A549 (cell line): ENCODE measurements at regions not wholly inside any gene's neighbourhood (a gene's known extent, or its start where the extent isn't known, plus 50 kb on each side); places are given as distances from the start of the nearest gene placed in this dataset.

Source experiments
- ATAC-seq, 2 experiments: fragments of 200-7000 bp in 1 of 2; fragments of >200 bp in 1 of 2; cut with Nextera tagmentation in 1 of 2; cut with Tn5 transposase in 1 of 2; 3 replicates each; pipeline versions ENCODE4 v1.8.0 to v1.9.1; 2018 to 2020; ENCODE audit warnings: mild to moderate bottlenecking in 1 of 2, moderate library complexity in 1 of 2
- CTCF ChIA-PET: fragments of 300-600 bp; sonication (Branson Sonifier 250); formaldehyde crosslinking; extraction: SDS; loops from one replicate; lab custom pipeline; 2021; ENCODE audit warnings: antibody characterized with exemption, inconsistent platforms; lab: Yijun Ruan, JAX
- POLR2A ChIA-PET: fragments of 350-600 bp; formaldehyde crosslinking; extraction: SDS; loops from one replicate; lab custom pipeline; 2021; ENCODE audit warnings: antibody characterized with exemption, inconsistent platforms; lab: Yijun Ruan, JAX
- DNase-seq, 2 experiments: peaks; one replicate each; pipeline versions ENCODE4 v3.0.0 to v3.0.0-alpha.2; 2011 to 2016; ENCODE audit warnings: low read depth in 1 of 2, low spot score in 1 of 2
- FAIRE-seq: peaks from 2 replicates; lab custom pipeline; 2011; peaks lifted over from hg19 to GRCh38; lab: Jason Lieb, UNC
- H3K27ac ChIP-seq, 2 experiments: fragments of >200 bp; sonication (Bioruptor Twin); formaldehyde crosslinking; 3 replicates each; pipeline ENCODE4 v1.5.1; 2016 to 2017
- H3K4me1 ChIP-seq: fragments of >200 bp; sonication (Bioruptor Twin); formaldehyde crosslinking; 3 replicates; pipeline ENCODE4 v1.6.1; 2016
- H3K4me2 ChIP-seq: fragments of >200 bp; sonication (Bioruptor Twin); formaldehyde crosslinking; 3 replicates; pipeline ENCODE4 v1.6.1; 2016
- H3K4me3 ChIP-seq: fragments of >200 bp; sonication (Bioruptor Twin); formaldehyde crosslinking; 3 replicates; pipeline ENCODE4 v1.5.1; 2016
- H3K9me3 ChIP-seq: fragments of >200 bp; sonication (Bioruptor Twin); formaldehyde crosslinking; 3 replicates; pipeline ENCODE4 v1.6.1; 2016
- BHLHE40 ChIP-seq: IDR thresholded peaks from 2 replicates; pipeline ENCODE4 v1.6.1; 2012; ENCODE audit warnings: low read depth, low read length, inconsistent platforms
- CBX2 ChIP-seq: fragments of 200-600 bp; sonication (generic); IDR thresholded peaks from 2 replicates; pipeline ENCODE4 v1.6.1; 2016; ENCODE audit warnings: low read depth, mild to moderate bottlenecking, borderline replicate concordance
- CEBPB ChIP-seq, 2 experiments: fragments of >200 bp in 1 of 2; sonication (Bioruptor Twin) in 1 of 2; formaldehyde crosslinking in 1 of 2; IDR thresholded peaks; 2 replicates each; pipeline ENCODE4 v1.6.1; 2012 to 2016
- CHD4 ChIP-seq: fragments of 200-600 bp; sonication (generic); IDR thresholded peaks from 2 replicates; pipeline ENCODE4 v1.6.1; 2016; ENCODE audit warnings: antibody characterized with exemption, mild to moderate bottlenecking, borderline replicate concordance
- EHMT2 ChIP-seq: fragments of 200-600 bp; sonication (generic); IDR thresholded peaks from 2 replicates; pipeline ENCODE4 v1.6.1; 2016; ENCODE audit warnings: antibody characterized with exemption, low read depth, mild to moderate bottlenecking, moderate library complexity
- ELK1 ChIP-seq: fragments of 150-350 bp; IDR thresholded peaks from 2 replicates; pipeline ENCODE4 v1.6.1; 2014; ENCODE audit warnings: low read depth, mild to moderate bottlenecking, low read length
- EP300 ChIP-seq, 2 experiments: fragments of >200 bp; sonication (Bioruptor Twin); formaldehyde crosslinking; IDR thresholded peaks; 2 replicates in 1 of 2; 3 replicates in 1 of 2; pipeline ENCODE4 v1.6.1; 2016 to 2017
- FOXS1 ChIP-seq: fragments of 250-450 bp; sonication (Bioruptor Pico); IDR thresholded peaks from 2 replicates; pipeline ENCODE4 v1.5.0; 2020; ENCODE audit warnings: mild to moderate bottlenecking, moderate library complexity
- HOXA7 ChIP-seq: fragments of 250-450 bp; sonication (Bioruptor Pico); IDR thresholded peaks from 2 replicates; pipeline ENCODE4 v1.5.0; 2020; ENCODE audit warnings: mild to moderate bottlenecking, moderate library complexity
- HOXB5 ChIP-seq: fragments of 250-450 bp; sonication (Bioruptor Pico); IDR thresholded peaks from 2 replicates; pipeline ENCODE4 v1.5.0; 2020; ENCODE audit warnings: mild to moderate bottlenecking, moderate library complexity
- JUN ChIP-seq, 2 experiments: fragments of >200 bp; sonication (Bioruptor Twin); formaldehyde crosslinking; IDR thresholded peaks; 2 replicates in 1 of 2; 3 replicates in 1 of 2; pipeline ENCODE4 v1.6.1; 2016 to 2017
- JUNB ChIP-seq: fragments of >200 bp; sonication (Bioruptor Twin); formaldehyde crosslinking; IDR thresholded peaks from 2 replicates; pipeline ENCODE4 v1.6.1; 2016
- KDM1A ChIP-seq: fragments of 200-600 bp; sonication (generic); IDR thresholded peaks from 2 replicates; pipeline ENCODE4 v1.6.1; 2016; ENCODE audit warnings: low read depth, mild to moderate bottlenecking
- MYC ChIP-seq: IDR thresholded peaks from 2 replicates; pipeline ENCODE4 v1.6.1; 2012; ENCODE audit warnings: mild to moderate bottlenecking, inconsistent platforms, low read length, improper control_type of control experiment, borderline replicate concordance
- NPAS2 ChIP-seq: fragments of 250-450 bp; sonication (Bioruptor Pico); IDR thresholded peaks from 2 replicates; pipeline ENCODE4 v1.8.0; 2022; ENCODE audit warnings: mild to moderate bottlenecking, moderate library complexity, borderline replicate concordance
- NR3C1 ChIP-seq: fragments of >200 bp; sonication (Bioruptor Twin); formaldehyde crosslinking; IDR thresholded peaks from 3 replicates; pipeline ENCODE4 v1.6.1; 2017
- PBX3 ChIP-seq: IDR thresholded peaks from 2 replicates; pipeline ENCODE4 v1.6.1; 2012
- POLR2A ChIP-seq: IDR thresholded peaks from 2 replicates; pipeline ENCODE4 v1.6.1; 2012; ENCODE audit warnings: mild to moderate bottlenecking, low read length
- REST ChIP-seq: fragments of 200-600 bp; sonication (generic); IDR thresholded peaks from 2 replicates; pipeline ENCODE4 v1.6.1; 2016; ENCODE audit warnings: antibody characterized with exemption, mild to moderate bottlenecking, moderate library complexity
- RFX5 ChIP-seq: fragments of 450-650 bp; IDR thresholded peaks from 2 replicates; pipeline ENCODE4 v1.7.1; 2014; ENCODE audit warnings: antibody characterized with exemption, mild to moderate bottlenecking, moderate library complexity
- SMC3 ChIP-seq: fragments of >200 bp; sonication (Bioruptor Twin); formaldehyde crosslinking; IDR thresholded peaks from 3 replicates; pipeline ENCODE4 v1.6.1; 2018; ENCODE audit warnings: inconsistent platforms
- ZNF302 ChIP-seq: fragments of 250-450 bp; sonication (Bioruptor Pico); IDR thresholded peaks from 2 replicates; pipeline ENCODE4 v1.9.0; 2021; ENCODE audit warnings: inconsistent platforms, mild to moderate bottlenecking, moderate library complexity
- WGBS: methylation state at CpG from one replicate; pipeline ENCODE4 v1.1.6; 2017; ENCODE audit errors: missing lambda C conversion rate; 5-methylcytosine and 5-hydroxymethylcytosine counted together
- TF ChIP-seq, protein P1 (sequence below): fragments of >200 bp; sonication (Bioruptor Twin); formaldehyde crosslinking; IDR thresholded peaks from 2 replicates; pipeline ENCODE4 v1.6.1; 2016

DNA sequence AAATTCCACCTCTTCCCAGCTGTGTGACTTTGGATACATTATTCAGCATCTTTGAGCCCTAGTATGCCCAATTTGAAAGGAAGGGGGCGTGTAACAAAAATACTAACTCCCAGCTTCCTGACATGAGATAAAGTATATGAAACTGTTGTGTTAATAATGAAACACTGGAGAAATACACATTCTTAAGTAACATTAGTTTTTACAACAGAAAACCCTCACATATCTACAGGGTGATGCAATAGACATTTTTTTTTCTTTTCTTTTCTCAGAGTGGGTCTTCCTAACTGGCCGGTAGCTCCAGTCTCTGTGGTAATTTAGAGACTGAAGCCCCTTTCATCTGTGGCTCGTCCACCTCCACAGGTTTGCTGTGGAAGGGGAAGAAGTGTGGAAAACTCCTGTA is 79.5 kb downstream of the CD83 start:
- no peaks in the 10 kb centered on the region; the same call in 2 of the 3 replicates for H3K9me3 ChIP-seq
- H3K4me3 ChIP-seq, result no peak overlapping the region
- 60% methylated on average over 3 of the region's 3 CpGs for WGBS
- FAIRE-seq (no peak), DNase-seq (no peak), ATAC-seq (no peak)
- H3K27ac ChIP-seq, result no peak overlapping the region
- TF ChIP-seq MYC (no peak), SMC3 (no peak), CEBPB (IDR thresholded peaks at IDR 0.05) (no peak), PBX3 (no peak), JUN (IDR thresholded peaks at IDR 0.05) (no peak), ELK1 (no peak), FOXS1 (CRISPR knock-in tag) (no peak), JUNB (no peak), NPAS2 (CRISPR knock-in tag) (no peak), REST (no peak)
- TF ChIP-seq, protein P1, sequence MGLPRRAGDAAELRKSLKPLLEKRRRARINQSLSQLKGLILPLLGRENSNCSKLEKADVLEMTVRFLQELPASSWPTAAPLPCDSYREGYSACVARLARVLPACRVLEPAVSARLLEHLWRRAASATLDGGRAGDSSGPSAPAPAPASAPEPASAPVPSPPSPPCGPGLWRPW, result no peak
- H3K4me2 ChIP-seq, result no peak overlapping the region
- no peaks in the 10 kb centered on the region for H3K4me1 ChIP-seq
- CTCF ChIA-PET, result no interaction called here
- POLR2A ChIA-PET, result no interaction called here

DNA sequence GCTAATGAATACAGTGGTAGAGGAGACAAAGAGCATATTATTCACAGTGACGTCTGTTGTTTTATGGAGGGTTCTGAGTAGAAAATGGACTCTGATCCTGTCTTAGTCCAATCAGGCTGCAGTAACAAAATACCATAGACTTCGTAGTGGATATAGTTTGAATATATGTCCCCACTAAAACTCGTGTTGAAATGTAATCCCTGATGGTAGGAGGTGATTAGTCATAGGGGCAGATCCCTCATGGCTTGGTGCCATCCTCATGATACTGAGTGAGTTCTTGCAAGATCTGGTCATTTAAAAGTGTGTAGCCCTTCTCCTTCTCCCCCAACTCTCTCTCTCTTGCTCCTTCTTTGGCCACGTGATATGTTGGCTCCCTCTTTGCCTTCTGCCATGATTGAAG is 82.5 kb downstream of the CD83 start:
- DNase-seq, result no peak
- Histone ChIP-seq H3K4me3 (no peak overlapping the region), H3K9me3 (no peaks in the 10 kb centered on the region; the same call in 2 of the 3 replicates), H3K4me1 (no peaks in the 10 kb centered on the region), H3K4me2 (no peak overlapping the region), H3K27ac (no peak overlapping the region)
- no peak for FAIRE-seq
- CTCF ChIA-PET, result interaction anchor here (0.6 kb wide), 1 partner anchor 1259 kb away, joined by 3 read pairs; no protein-coding TSS in a partner anchor
- no peak for ATAC-seq
- WGBS, result 35% methylated on average over 4 of the region's 4 CpGs
- no peak for TF ChIP-seq CHD4
- TF ChIP-seq NR3C1, result no peak
- no peak for TF ChIP-seq RFX5
- no peak for TF ChIP-seq EHMT2
- no peak for TF ChIP-seq POLR2A
- TF ChIP-seq BHLHE40, result no peak
- no peak for TF ChIP-seq SMC3
- TF ChIP-seq FOXS1 (CRISPR knock-in tag), result no peak
- TF ChIP-seq ZNF302 (CRISPR knock-in tag), result no peak
- POLR2A ChIA-PET, result no interaction called here

- ChIA-PET POLR2A (no interaction called here), CTCF (no interaction called here)
- 78% methylated on average over 11 of the region's 11 CpGs for WGBS
- Histone ChIP-seq H3K4me2 (no peak overlapping the region), H3K9me3 (no peaks in the 10 kb centered on the region; the same call in 2 of the 3 replicates), H3K27ac (no peak overlapping the region), H3K4me1 (peaks cover 15% of the 10 kb centered on the region; the same call in 2 of the 3 replicates), H3K4me3 (no peak overlapping the region)
- TF ChIP-seq HOXB5 (CRISPR knock-in tag), result no peak
- no peak for TF ChIP-seq EP300 (IDR thresholded peaks at IDR 0.05)
- no peak for TF ChIP-seq HOXA7
- TF ChIP-seq CBX2, result no peak
- no peak for TF ChIP-seq KDM1A
- ATAC-seq, result no peak
- DNase-seq, result no peak
- no peak for FAIRE-seq
Measured at GRCh38 chr6:14202947-14203346, 85.4 kb downstream of the CD83 start.
